IMR-90 (cell line): ENCODE measurements at regions not wholly inside any gene's neighbourhood (a gene's known extent, or its start where the extent isn't known, plus 50 kb on each side); places are given as distances from the start of the nearest gene placed in this dataset.

Source experiments
- ATAC-seq: fragments of 200-7000 bp; cut with Tn5 transposase; 2 replicates; pipeline ENCODE4 v1.9.1; 2020; ENCODE audit warnings: low read depth, mild to moderate bottlenecking, moderate library complexity
- BruUV-seq: library from RNA; stranded (reverse); fragments of 400-500 nt; replicated peaks from 2 replicates; lab custom pipeline; 2021; lab: Mats Ljungman, UMichigan
- CTCF ChIA-PET: fragments of 300-600 bp; formaldehyde crosslinking; extraction: SDS; loops from one replicate; lab custom pipeline; 2021; ENCODE audit warnings: antibody characterized with exemption; lab: Yijun Ruan, JAX
- POLR2A ChIA-PET: fragments of 300-600 bp; sonication (Branson Sonifier 250); formaldehyde crosslinking; loops from one replicate; lab custom pipeline; 2022; ENCODE audit warnings: antibody characterized with exemption; ENCODE audit not compliant: unreplicated experiment; lab: Charles Lee
- DNase-seq: peaks from one replicate; pipeline ENCODE4 v3.0.0; 2013
- H2AFZ ChIP-seq: replicated peaks from 2 replicates; pipeline ENCODE3; 2013; ENCODE audit warnings: low read length, mild to moderate bottlenecking; ENCODE audit not compliant: poor library complexity
- H2AK5ac ChIP-seq: 2 replicates; pipeline ENCODE4 v1.6.1; 2013; ENCODE audit warnings: low read depth, low read length, inconsistent platforms
- H2AK9ac ChIP-seq: replicated peaks from 2 replicates; pipeline ENCODE3; 2013; ENCODE audit warnings: mild to moderate bottlenecking, low read depth, low read length, moderate library complexity; ENCODE audit not compliant: poor library complexity
- H2BK120ac ChIP-seq: 2 replicates; pipeline ENCODE4 v1.6.1; 2013; ENCODE audit warnings: low read depth, low read length, inconsistent platforms
- H2BK15ac ChIP-seq: 3 replicates; pipeline ENCODE4 v1.6.1; 2013; ENCODE audit warnings: low read depth, low read length, inconsistent platforms
- H2BK20ac ChIP-seq: 2 replicates; pipeline ENCODE4 v1.6.1; 2013; ENCODE audit warnings: low read depth, mild to moderate bottlenecking, inconsistent platforms, low read length, moderate library complexity
- H2BK5ac ChIP-seq: 2 replicates; pipeline ENCODE4 v1.6.1; 2013; ENCODE audit warnings: mild to moderate bottlenecking, low read depth, low read length, inconsistent platforms; ENCODE audit not compliant: poor library complexity, severe bottlenecking
- H3K14ac ChIP-seq: replicated peaks from 2 replicates; pipeline ENCODE4 v1.6.1; 2013; ENCODE audit warnings: low read depth, low read length, inconsistent platforms
- H3K18ac ChIP-seq: 2 replicates; pipeline ENCODE4 v1.6.1; 2013; ENCODE audit warnings: low read depth, low read length, control low read depth
- H3K23ac ChIP-seq: 2 replicates; pipeline ENCODE4 v1.6.1; 2013; ENCODE audit warnings: low read depth, low read length, inconsistent platforms
- H3K27ac ChIP-seq: 2 replicates; pipeline ENCODE4 v1.5.1; 2013; ENCODE audit warnings: mild to moderate bottlenecking, control low read depth, low read length; ENCODE audit not compliant: insufficient read depth
- H3K27me3 ChIP-seq: 2 replicates; pipeline ENCODE4 v1.6.1; 2013; ENCODE audit warnings: low read length; ENCODE audit not compliant: control insufficient read depth, insufficient read depth
- H3K36me3 ChIP-seq: 2 replicates; pipeline ENCODE4 v1.6.1; 2013; ENCODE audit warnings: low read length, mixed read lengths; ENCODE audit not compliant: control insufficient read depth, insufficient read depth
- H3K4ac ChIP-seq: 2 replicates; pipeline ENCODE4 v1.6.1; 2013; ENCODE audit warnings: low read depth, low read length, inconsistent platforms
- H3K4me1 ChIP-seq: 2 replicates; pipeline ENCODE4 v1.6.1; 2013; ENCODE audit warnings: low read length, mixed read lengths; ENCODE audit not compliant: control insufficient read depth, insufficient read depth
- H3K4me2 ChIP-seq: 2 replicates; pipeline ENCODE4 v1.6.1; 2013; ENCODE audit warnings: low read depth, mild to moderate bottlenecking, control low read depth, low read length, moderate library complexity
- H3K4me3 ChIP-seq: 2 replicates; pipeline ENCODE4 v1.5.1; 2013; ENCODE audit warnings: low read depth, mild to moderate bottlenecking, control low read depth, low read length, moderate library complexity; ENCODE audit not compliant: insufficient read depth
- H3K56ac ChIP-seq: 2 replicates; pipeline ENCODE4 v1.6.1; 2013; ENCODE audit warnings: low read length, inconsistent platforms; ENCODE audit not compliant: insufficient read depth; ENCODE audit errors: extremely low read depth
- H3K79me1 ChIP-seq, 2 experiments: 2 replicates each; pipeline ENCODE4 v1.6.1; 2013; ENCODE audit warnings: low read length in 2 of 2, inconsistent platforms in 1 of 2, low read depth in 1 of 2
- H3K9ac ChIP-seq: 2 replicates; pipeline ENCODE4 v1.6.1; 2013; ENCODE audit warnings: low read depth, low read length, control low read depth
- H3K9me1 ChIP-seq: 2 replicates; pipeline ENCODE4 v1.6.1; 2013; ENCODE audit warnings: low read length, inconsistent platforms; ENCODE audit not compliant: insufficient read depth
- H3K9me3 ChIP-seq: 2 replicates; pipeline ENCODE4 v1.6.1; 2013; ENCODE audit warnings: low read length; ENCODE audit not compliant: control insufficient read depth, insufficient read depth
- H4K20me1 ChIP-seq: 2 replicates; pipeline ENCODE4 v1.6.1; 2013; ENCODE audit warnings: low read length, inconsistent platforms; ENCODE audit not compliant: insufficient read depth
- H4K5ac ChIP-seq: 2 replicates; pipeline ENCODE4 v1.6.1; 2013; ENCODE audit warnings: mild to moderate bottlenecking, low read depth, low read length, control low read depth
- H4K8ac ChIP-seq, 2 experiments: 2 replicates each; pipeline ENCODE4 v1.6.1; 2013; ENCODE audit warnings: low read depth in 2 of 2, low read length in 2 of 2, control low read depth in 1 of 2, inconsistent platforms in 1 of 2
- H4K91ac ChIP-seq: 2 replicates; pipeline ENCODE4 v1.6.1; 2013; ENCODE audit warnings: low read depth, low read length, inconsistent platforms; ENCODE audit not compliant: insufficient read depth
- BHLHE40 ChIP-seq: fragments of 150-350 bp; IDR thresholded peaks from 2 replicates; pipeline ENCODE4 v1.6.1; 2016; ENCODE audit warnings: mild to moderate bottlenecking, low read depth, low read length
- CEBPB ChIP-seq: IDR thresholded peaks from 2 replicates; pipeline ENCODE4 v1.6.1; 2012; ENCODE audit warnings: low read depth, low read length, improper control_type of control experiment
- CHD1 ChIP-seq: IDR thresholded peaks from 2 replicates; pipeline ENCODE4 v1.6.1; 2012; ENCODE audit warnings: low read depth, low read length, improper control_type of control experiment
- MAFK ChIP-seq: IDR thresholded peaks from 2 replicates; pipeline ENCODE4 v1.6.1; 2012; ENCODE audit warnings: low read depth, low read length, improper control_type of control experiment
- MAZ ChIP-seq: IDR thresholded peaks from 2 replicates; pipeline ENCODE4 v1.6.1; 2012; ENCODE audit warnings: low read depth, mild to moderate bottlenecking, low read length, improper control_type of control experiment, moderate library complexity, borderline replicate concordance
- NFE2L2 ChIP-seq: fragments of 150-350 bp; IDR thresholded peaks from 2 replicates; pipeline ENCODE4 v1.6.1; 2016; ENCODE audit warnings: low read depth, mild to moderate bottlenecking, low read length
- POLR2A ChIP-seq: IDR thresholded peaks from 2 replicates; pipeline ENCODE4 v1.6.1; 2012; ENCODE audit warnings: mild to moderate bottlenecking, low read depth, low read length
- RCOR1 ChIP-seq: IDR thresholded peaks from 2 replicates; pipeline ENCODE4 v1.6.1; 2012; ENCODE audit warnings: mild to moderate bottlenecking, low read length, improper control_type of control experiment; ENCODE audit not compliant: insufficient replicate concordance
- USF2 ChIP-seq: fragments of 150-350 bp; IDR thresholded peaks from 2 replicates; pipeline ENCODE4 v1.6.1; 2017; ENCODE audit warnings: mild to moderate bottlenecking, antibody characterized with exemption, low read length, low read depth
- WGBS, 2 experiments: methylation state at CpG; one replicate each; pipeline versions ENCODE4 v1.1.5 to v1.1.7; 2013; ENCODE audit warnings: missing lambda C conversion rate in 2 of 2; ENCODE audit not compliant: insufficient read length in 1 of 2; ENCODE audit errors: extremely low coverage in 2 of 2; 5-methylcytosine and 5-hydroxymethylcytosine counted together
- dilution Hi-C: fragments of 300-500 bp; cut with HindIII; formaldehyde crosslinking; loops from one replicate; pipeline ENCODE4 v1.14.3; 2018; ENCODE audit warnings: low sequenced_read_pairs; ENCODE audit not compliant: unreplicated experiment
- in situ Hi-C: fragments of 300-500 bp; cut with MboI; formaldehyde crosslinking; loops from 3 replicates; pipeline ENCODE4 v1.14.3; 2019; ENCODE audit warnings: low sequenced_read_pairs, inconsistent platforms, mixed read lengths
- intact Hi-C: fragments of 100-400 bp; cut with micrococcal nuclease; formaldehyde crosslinking; loops from 2 replicates; pipeline ENCODE4 v1.10.0; 2022
- TF ChIP-seq, protein P1 (sequence below): fragments of 150-350 bp; IDR thresholded peaks from 2 replicates; pipeline ENCODE4 v1.6.1; 2016; ENCODE audit warnings: low read depth, mild to moderate bottlenecking, low read length, moderate library complexity, borderline replicate concordance

DNA sequence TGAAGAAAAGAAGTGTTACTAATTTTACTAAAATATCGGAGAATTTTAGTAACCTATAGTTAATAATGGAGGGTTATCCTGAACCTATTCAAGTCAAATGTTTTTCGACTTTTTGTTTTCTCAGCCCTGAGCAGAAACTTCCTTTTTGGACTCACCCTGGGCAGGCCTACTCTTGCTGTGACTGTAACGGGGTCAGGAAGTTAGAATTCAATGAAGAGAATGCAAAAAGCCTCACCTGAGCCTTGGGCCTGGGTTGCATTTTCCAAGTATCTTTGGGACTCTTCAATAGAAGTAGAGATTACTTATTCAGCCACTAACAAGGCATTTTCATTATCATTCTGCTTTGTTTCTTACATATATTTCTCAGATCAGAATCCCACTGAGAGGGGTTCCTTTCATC, 405.3 kb downstream of the TLR4 start:
- no peak overlapping the region for H2BK20ac ChIP-seq
- H3K18ac ChIP-seq = no peak overlapping the region
- in situ Hi-C loops (no loop called here), dilution Hi-C loops (no loop called here), intact Hi-C loops (no loop called here)
- no peak for DNase-seq
- POLR2A ChIA-PET = no interaction called here
- no peak overlapping the region for H3K4me3 ChIP-seq
- no peak overlapping the region for H2BK15ac ChIP-seq
- no peak overlapping the region for H3K14ac ChIP-seq
- no peak overlapping the region for H2AK9ac ChIP-seq
- no peak overlapping the region for H2AK5ac ChIP-seq
- no TSS peak for BruUV-seq
- no peak overlapping the region for H3K56ac ChIP-seq
- H2AFZ ChIP-seq = no peak overlapping the region
- H3K4ac ChIP-seq = no peak overlapping the region
- no peak overlapping the region for H2BK120ac ChIP-seq
- WGBS, 2 experiments = 0% methylated on average over 1 of the region's 3 CpGs; no CpG with 5 or more reads in 1 of the 2 experiments
- H4K20me1 ChIP-seq = no peaks in the 10 kb centered on the region
- H3K4me2 ChIP-seq = no peak overlapping the region
- ATAC-seq = no peak
- peaks cover 7% of the 10 kb centered on the region; the same call in 1 of the 2 replicates for H3K9me3 ChIP-seq
- no peaks in the 10 kb centered on the region for H3K9me1 ChIP-seq
- TF ChIP-seq MAFK (no peak), CEBPB (no peak), USF2 (no peak), BHLHE40 (no peak), POLR2A (no peak), CHD1 (no peak), NFE2L2 (no peak), RCOR1 (no peak), MAZ (no peak)
- TF ChIP-seq, protein P1, sequence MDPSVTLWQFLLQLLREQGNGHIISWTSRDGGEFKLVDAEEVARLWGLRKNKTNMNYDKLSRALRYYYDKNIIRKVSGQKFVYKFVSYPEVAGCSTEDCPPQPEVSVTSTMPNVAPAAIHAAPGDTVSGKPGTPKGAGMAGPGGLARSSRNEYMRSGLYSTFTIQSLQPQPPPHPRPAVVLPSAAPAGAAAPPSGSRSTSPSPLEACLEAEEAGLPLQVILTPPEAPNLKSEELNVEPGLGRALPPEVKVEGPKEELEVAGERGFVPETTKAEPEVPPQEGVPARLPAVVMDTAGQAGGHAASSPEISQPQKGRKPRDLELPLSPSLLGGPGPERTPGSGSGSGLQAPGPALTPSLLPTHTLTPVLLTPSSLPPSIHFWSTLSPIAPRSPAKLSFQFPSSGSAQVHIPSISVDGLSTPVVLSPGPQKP = no peak
- H3K27ac ChIP-seq = no peak overlapping the region
- H2BK5ac ChIP-seq = no peak overlapping the region
- H4K5ac ChIP-seq = no peak overlapping the region
- H3K4me1 ChIP-seq = no peaks in the 10 kb centered on the region
- no peak overlapping the region for H4K91ac ChIP-seq
- H3K36me3 ChIP-seq = no peaks in the 10 kb centered on the region
- H4K8ac ChIP-seq = no peak overlapping the region
- H3K23ac ChIP-seq = no peak overlapping the region
- CTCF ChIA-PET = no interaction called here
- H3K9ac ChIP-seq = no peak overlapping the region
- no peaks in the 10 kb centered on the region for H3K27me3 ChIP-seq
- no peaks in the 10 kb centered on the region for H3K79me1 ChIP-seq
